ENCODE measurements at regions not wholly inside any gene's neighbourhood (a gene's known extent, or its start where the extent isn't known, plus 50 kb on each side); places are given as distances from the start of the nearest gene placed in this dataset.
"Not testable (repeated sequence)": the region's sequence is repeated elsewhere in the genome, so short reads cannot be mapped to it uniquely, and the experiment has no call there.

- TF ChIP-seq RARB (CRISPR knock-in tag; IDR thresholded peaks at IDR 0.05); TSHZ2 (CRISPR knock-in tag; IDR thresholded peaks at IDR 0.05); PATZ1 (CRISPR knock-in tag; IDR thresholded peaks at IDR 0.05; ENCODE audit: borderline replicate concordance); GLIS3 (CRISPR knock-in tag; IDR thresholded peaks at IDR 0.05); SNAI2 (CRISPR knock-in tag; IDR thresholded peaks at IDR 0.05): not testable (repeated sequence)
Observed at GRCh38 chrX:95771198-95771597, 913.4 kb upstream of the DIAPH2 start.

Measured in SK-N-SH treated with all-trans-retinoic acid at 6 μM for 48 hours (cell line).